ENCODE measurements at regions not wholly inside any gene's neighbourhood (a gene's known extent, or its start where the extent isn't known, plus 50 kb on each side); places are given as distances from the start of the nearest gene placed in this dataset.

GRCh38 chr14:26791117-26791806 is 193.4 kb upstream of the NOVA1 start:
- Mint-ChIP-seq H3K36me3 (ENCODE audit: low read depth) (no peaks in the 10 kb centered on the region), H3K4me3 (no peak overlapping the region), H3K27ac (no peak overlapping the region), H3K27me3 (no peaks in the 10 kb centered on the region), H3K4me1 (no peaks in the 10 kb centered on the region)
- DNase-seq, result no peak
- no peaks in the 10 kb centered on the region for H3K9me3 ChIP-seq (ENCODE audit: control insufficient read depth, low read length, poor library complexity, severe bottlenecking)
- ATAC-seq, result no peak

DNA sequence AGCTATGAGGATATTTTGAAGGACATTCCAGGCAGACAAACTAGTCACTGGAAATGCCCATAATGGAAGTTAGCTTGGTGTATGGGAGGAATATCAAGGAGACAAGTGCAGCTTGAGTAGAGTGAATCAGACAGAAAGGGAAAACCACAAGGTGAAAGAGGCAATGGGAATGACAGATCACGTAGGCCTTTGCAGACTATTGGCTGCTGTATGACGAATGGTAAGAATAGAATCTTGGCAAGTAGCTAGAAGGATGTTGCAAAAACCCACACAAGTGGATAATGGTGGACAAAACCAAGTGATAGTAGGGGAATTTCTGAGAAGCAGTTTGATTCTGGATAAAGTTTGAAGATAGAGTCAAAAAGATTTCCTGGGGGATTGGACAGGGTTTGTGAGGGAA is 196.9 kb upstream of the NOVA1 start:
- DNase-seq (no peak), ATAC-seq (no peak)
- Mint-ChIP-seq H3K27ac (no peak overlapping the region), H3K36me3 (ENCODE audit: low read depth) (no peaks in the 10 kb centered on the region), H3K27me3 (no peaks in the 10 kb centered on the region), H3K4me1 (no peaks in the 10 kb centered on the region), H3K4me3 (no peak overlapping the region)
- no peaks in the 10 kb centered on the region for H3K9me3 ChIP-seq (ENCODE audit: control insufficient read depth, low read length, poor library complexity, severe bottlenecking)

- Mint-ChIP-seq H3K27me3 (no peaks in the 10 kb centered on the region), H3K27ac (no peak overlapping the region), H3K4me3 (no peak overlapping the region), H3K36me3 (ENCODE audit: low read depth) (no peaks in the 10 kb centered on the region), H3K4me1 (no peaks in the 10 kb centered on the region)
- DNase-seq (no peak), ATAC-seq (no peak)
- no peaks in the 10 kb centered on the region for H3K9me3 ChIP-seq (ENCODE audit: control insufficient read depth, low read length, poor library complexity, severe bottlenecking)
Observed at GRCh38 chr14:26808407-26808806, 210.6 kb upstream of the NOVA1 start.

- Mint-ChIP-seq H3K27ac (no peak overlapping the region), H3K27me3 (no peaks in the 10 kb centered on the region), H3K4me3 (no peak overlapping the region), H3K36me3 (ENCODE audit: low read depth) (no peaks in the 10 kb centered on the region), H3K4me1 (no peaks in the 10 kb centered on the region)
- ATAC-seq (no peak), DNase-seq (no peak)
- no peaks in the 10 kb centered on the region for H3K9me3 ChIP-seq (ENCODE audit: control insufficient read depth, low read length, poor library complexity, severe bottlenecking)
Observed at GRCh38 chr14:26810631-26811030, 212.8 kb upstream of the NOVA1 start.

GRCh38 chr14:26811756-26812305 is 214.0 kb upstream of the NOVA1 start:
- Mint-ChIP-seq H3K27me3 (no peaks in the 10 kb centered on the region), H3K4me1 (no peaks in the 10 kb centered on the region), H3K4me3 (no peak overlapping the region), H3K27ac (no peak overlapping the region), H3K36me3 (ENCODE audit: low read depth) (no peaks in the 10 kb centered on the region)
- no peaks in the 10 kb centered on the region for H3K9me3 ChIP-seq (ENCODE audit: control insufficient read depth, low read length, poor library complexity, severe bottlenecking)
- DNase-seq (no peak), ATAC-seq (no peak)

GRCh38 chr14:26820138-26820537 is 222.3 kb upstream of the NOVA1 start:
- no peak for ATAC-seq
- Mint-ChIP-seq H3K4me1 (no peaks in the 10 kb centered on the region), H3K27me3 (no peaks in the 10 kb centered on the region), H3K27ac (no peak overlapping the region), H3K4me3 (no peak overlapping the region), H3K36me3 (ENCODE audit: low read depth) (no peaks in the 10 kb centered on the region)
- no peaks in the 10 kb centered on the region for H3K9me3 ChIP-seq (ENCODE audit: control insufficient read depth, low read length, poor library complexity, severe bottlenecking)
- no peak for DNase-seq

- DNase-seq, result no peak
- Mint-ChIP-seq H3K4me1 (no peaks in the 10 kb centered on the region), H3K27me3 (no peaks in the 10 kb centered on the region), H3K27ac (no peak overlapping the region), H3K36me3 (ENCODE audit: low read depth) (no peaks in the 10 kb centered on the region), H3K4me3 (no peak overlapping the region)
- H3K9me3 ChIP-seq (ENCODE audit: control insufficient read depth, low read length, poor library complexity, severe bottlenecking), result no peaks in the 10 kb centered on the region
- ATAC-seq, result no peak
Observed at GRCh38 chr14:26820572-26820971, 222.7 kb upstream of the NOVA1 start.

DNA sequence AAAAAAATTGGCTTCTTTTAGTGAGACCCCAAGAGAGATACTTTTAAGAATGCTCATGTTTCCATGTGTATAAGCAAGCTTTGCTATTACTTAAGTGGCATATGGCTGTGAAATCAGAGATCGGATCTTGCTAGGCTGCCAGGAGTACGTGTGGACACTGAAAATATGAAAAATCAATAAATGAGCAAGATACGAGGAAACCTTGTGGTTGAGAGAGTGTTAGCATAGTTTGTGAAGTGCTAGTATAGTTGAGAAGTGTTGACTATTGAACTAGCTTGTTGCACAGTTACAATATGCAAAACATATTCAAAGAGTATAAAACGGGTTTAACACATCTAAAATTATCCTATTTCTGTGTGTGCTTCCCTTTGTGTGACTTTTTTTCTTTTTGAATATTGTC is 230.9 kb upstream of the NOVA1 start:
- Mint-ChIP-seq H3K27me3 (no peaks in the 10 kb centered on the region), H3K4me3 (no peak overlapping the region), H3K36me3 (ENCODE audit: low read depth) (no peaks in the 10 kb centered on the region), H3K27ac (no peak overlapping the region), H3K4me1 (no peaks in the 10 kb centered on the region)
- no peaks in the 10 kb centered on the region for H3K9me3 ChIP-seq (ENCODE audit: control insufficient read depth, low read length, poor library complexity, severe bottlenecking)
- DNase-seq (no peak), ATAC-seq (no peak)

- no peak for ATAC-seq
- H3K27me3 Mint-ChIP-seq, result no peaks in the 10 kb centered on the region
- H3K9me3 ChIP-seq (ENCODE audit: control insufficient read depth, low read length, poor library complexity, severe bottlenecking), result no peaks in the 10 kb centered on the region
- H3K4me3 Mint-ChIP-seq, result no peak overlapping the region
- H3K4me1 Mint-ChIP-seq, result no peaks in the 10 kb centered on the region
- no peaks in the 10 kb centered on the region for H3K36me3 Mint-ChIP-seq (ENCODE audit: low read depth)
- DNase-seq, result no peak
- H3K27ac Mint-ChIP-seq, result no peak overlapping the region
Observed at GRCh38 chr14:26833621-26834176, 235.9 kb upstream of the NOVA1 start.

- H3K9me3 ChIP-seq (ENCODE audit: control insufficient read depth, low read length, poor library complexity, severe bottlenecking), result no peaks in the 10 kb centered on the region
- no peaks in the 10 kb centered on the region for H3K4me1 Mint-ChIP-seq
- no peaks in the 10 kb centered on the region for H3K36me3 Mint-ChIP-seq (ENCODE audit: low read depth)
- no peak for DNase-seq
- no peak overlapping the region for H3K27ac Mint-ChIP-seq
- H3K4me3 Mint-ChIP-seq, result no peak overlapping the region
- no peak for ATAC-seq
- no peaks in the 10 kb centered on the region for H3K27me3 Mint-ChIP-seq
Observed at GRCh38 chr14:26835979-26836570, 238.2 kb upstream of the NOVA1 start.

- H3K27me3 Mint-ChIP-seq, result no peaks in the 10 kb centered on the region
- H3K36me3 Mint-ChIP-seq (ENCODE audit: low read depth), result no peaks in the 10 kb centered on the region
- no peak for ATAC-seq
- no peaks in the 10 kb centered on the region for H3K9me3 ChIP-seq (ENCODE audit: control insufficient read depth, low read length, poor library complexity, severe bottlenecking)
- DNase-seq, result no peak
- H3K4me3 Mint-ChIP-seq, result no peak overlapping the region
- H3K27ac Mint-ChIP-seq, result no peak overlapping the region
- H3K4me1 Mint-ChIP-seq, result no peaks in the 10 kb centered on the region
Observed at GRCh38 chr14:26839481-26839880, 241.6 kb upstream of the NOVA1 start.

DNA sequence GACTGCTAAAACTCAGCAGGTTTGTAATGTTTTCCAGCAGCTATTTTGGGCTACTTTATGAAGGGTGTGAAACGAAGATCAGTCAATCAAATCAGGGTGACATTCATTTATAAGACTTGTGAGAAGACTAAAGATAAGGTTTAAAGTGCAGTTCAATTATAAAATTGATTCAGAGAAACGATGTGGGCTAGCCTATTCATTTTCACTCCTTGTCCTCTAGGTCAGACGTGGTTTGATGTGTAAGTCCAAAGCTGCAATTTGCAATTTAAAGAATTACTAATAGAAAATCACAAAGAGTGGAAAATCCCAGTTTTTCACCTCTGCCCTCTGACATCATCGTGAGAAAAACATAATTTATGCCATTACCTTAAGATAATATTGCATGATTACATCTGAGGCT is 243.5 kb upstream of the NOVA1 start:
- no peak overlapping the region for H3K4me3 Mint-ChIP-seq
- H3K36me3 Mint-ChIP-seq (ENCODE audit: low read depth), result no peaks in the 10 kb centered on the region
- no peak overlapping the region for H3K27ac Mint-ChIP-seq
- ATAC-seq (no peak), DNase-seq (no peak)
- no peaks in the 10 kb centered on the region for H3K27me3 Mint-ChIP-seq
- H3K4me1 Mint-ChIP-seq, result no peaks in the 10 kb centered on the region
- H3K9me3 ChIP-seq (ENCODE audit: control insufficient read depth, low read length, poor library complexity, severe bottlenecking), result no peaks in the 10 kb centered on the region

DNA sequence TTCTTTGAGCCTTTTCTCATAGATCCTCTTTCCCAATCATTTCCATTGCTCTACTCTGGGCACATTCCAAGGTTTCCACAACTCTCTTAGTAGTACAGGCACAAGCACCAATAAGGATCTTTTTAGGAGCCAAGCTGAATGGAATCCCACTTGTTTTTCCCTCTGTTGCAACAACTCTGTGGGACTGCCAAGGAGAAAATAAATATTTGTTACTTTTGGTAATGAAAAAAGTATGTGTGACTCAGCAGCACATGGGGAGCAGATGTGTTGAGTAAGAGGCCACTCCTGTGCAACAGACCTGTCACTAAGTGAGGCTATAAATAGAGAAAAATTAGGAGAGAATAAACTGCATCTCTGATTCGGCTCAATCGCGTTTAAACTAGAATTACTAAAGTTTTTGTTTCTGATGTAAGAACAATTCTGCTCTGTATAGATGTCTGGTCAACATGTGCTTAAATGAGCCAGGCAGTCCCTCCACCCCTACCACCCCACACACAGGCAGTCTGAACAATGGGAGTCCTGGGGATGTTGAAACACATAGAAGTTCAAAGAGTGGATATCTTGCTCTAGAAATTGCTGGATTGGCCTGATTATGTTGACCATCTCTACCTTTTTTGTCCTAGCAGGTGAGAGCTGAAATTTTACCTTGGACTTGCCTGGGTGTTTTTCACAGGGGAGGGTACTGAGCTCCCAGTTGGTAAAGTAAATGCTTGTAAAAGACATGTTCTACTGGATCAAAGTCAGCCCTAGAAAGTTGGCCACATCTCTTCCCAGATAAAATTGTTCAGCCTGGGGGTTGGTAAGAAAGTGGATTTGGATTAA is 244.3 kb upstream of the NOVA1 start:
- H3K9me3 ChIP-seq (ENCODE audit: control insufficient read depth, low read length, poor library complexity, severe bottlenecking), result no peaks in the 10 kb centered on the region
- Mint-ChIP-seq H3K4me3 (no peak overlapping the region), H3K4me1 (no peaks in the 10 kb centered on the region), H3K36me3 (ENCODE audit: low read depth) (no peaks in the 10 kb centered on the region), H3K27ac (no peak overlapping the region), H3K27me3 (no peaks in the 10 kb centered on the region)
- ATAC-seq (no peak), DNase-seq (no peak)

Measured in T-helper 17 cell (primary cell).